ENCODE measurements at regions not wholly inside any gene's neighbourhood (a gene's known extent, or its start where the extent isn't known, plus 50 kb on each side); places are given as distances from the start of the nearest gene placed in this dataset.

DNA sequence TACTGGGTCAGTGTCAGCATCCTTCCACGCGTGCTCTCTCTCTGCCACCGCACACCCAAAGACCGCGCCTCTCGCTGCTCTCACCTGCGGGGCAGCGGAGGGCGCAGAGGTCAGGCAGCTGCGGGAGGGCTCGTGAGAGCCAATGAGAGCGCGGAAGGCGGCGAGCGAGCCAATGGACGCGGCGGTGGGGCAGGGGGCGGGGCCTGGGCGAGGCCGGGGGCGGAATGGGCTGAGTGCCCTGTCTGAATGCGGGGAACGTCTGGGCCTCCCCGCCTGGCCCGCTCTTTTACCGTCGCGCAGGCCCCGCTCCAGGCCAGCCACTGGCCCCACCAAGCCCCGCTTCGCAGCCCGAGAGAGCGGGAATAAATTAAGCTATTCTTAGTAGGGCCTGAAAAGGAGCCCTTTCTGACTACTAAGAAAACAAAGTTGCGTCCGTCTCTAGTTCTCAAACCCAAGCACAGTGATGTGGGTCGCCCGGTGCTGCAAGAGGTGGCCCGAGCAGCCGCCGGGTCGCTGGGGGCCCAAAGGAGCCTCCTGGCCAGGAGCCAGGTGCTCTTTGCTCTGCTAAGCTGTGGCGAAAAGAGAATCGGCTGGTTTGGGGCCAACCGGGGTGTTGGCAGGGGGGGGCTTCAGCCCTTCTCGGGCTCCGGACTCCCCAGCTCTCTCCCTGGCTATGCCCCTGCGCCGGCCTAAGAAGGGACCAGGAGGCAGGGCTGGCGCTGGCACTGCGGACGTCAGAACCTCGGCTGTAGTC lies 81.1 kb upstream of the GLI2 start:
- DNase-seq (ENCODE audit: low read depth, low spot score), result no peak

DNA sequence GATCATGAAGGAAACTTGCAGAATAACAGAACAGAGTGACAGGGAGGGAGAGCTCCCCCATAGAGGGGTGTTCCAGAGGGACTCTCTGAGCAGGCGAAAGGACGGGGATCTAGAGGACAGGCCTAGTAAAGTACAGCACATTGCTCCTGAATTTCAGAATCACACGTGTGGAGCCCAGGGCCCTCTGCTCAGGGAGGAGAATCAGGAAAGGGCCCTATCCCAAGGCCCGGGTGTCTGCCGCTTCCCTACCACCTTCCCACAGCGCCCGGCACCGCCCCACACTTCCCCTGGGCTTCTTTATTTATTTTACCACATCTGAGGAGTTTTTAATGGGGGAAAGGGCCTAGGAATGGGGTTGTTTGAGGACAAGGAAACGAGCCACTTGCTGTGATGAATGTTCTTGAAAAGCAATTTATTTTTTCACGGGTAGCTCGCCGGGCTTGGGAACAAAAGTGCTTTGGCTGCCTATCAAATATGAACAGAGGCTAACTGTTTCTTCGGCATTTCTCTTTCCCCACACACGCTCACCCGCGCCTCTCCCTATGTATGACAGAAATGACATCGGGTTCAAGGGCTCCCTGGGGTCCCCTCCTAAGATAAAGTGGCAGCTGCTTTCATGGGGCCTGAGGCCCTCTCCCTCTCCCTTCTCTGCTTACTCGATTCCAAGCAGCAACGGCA lies 79.3 kb upstream of the GLI2 start:
- no peak for DNase-seq (ENCODE audit: low read depth, low spot score)

DNA sequence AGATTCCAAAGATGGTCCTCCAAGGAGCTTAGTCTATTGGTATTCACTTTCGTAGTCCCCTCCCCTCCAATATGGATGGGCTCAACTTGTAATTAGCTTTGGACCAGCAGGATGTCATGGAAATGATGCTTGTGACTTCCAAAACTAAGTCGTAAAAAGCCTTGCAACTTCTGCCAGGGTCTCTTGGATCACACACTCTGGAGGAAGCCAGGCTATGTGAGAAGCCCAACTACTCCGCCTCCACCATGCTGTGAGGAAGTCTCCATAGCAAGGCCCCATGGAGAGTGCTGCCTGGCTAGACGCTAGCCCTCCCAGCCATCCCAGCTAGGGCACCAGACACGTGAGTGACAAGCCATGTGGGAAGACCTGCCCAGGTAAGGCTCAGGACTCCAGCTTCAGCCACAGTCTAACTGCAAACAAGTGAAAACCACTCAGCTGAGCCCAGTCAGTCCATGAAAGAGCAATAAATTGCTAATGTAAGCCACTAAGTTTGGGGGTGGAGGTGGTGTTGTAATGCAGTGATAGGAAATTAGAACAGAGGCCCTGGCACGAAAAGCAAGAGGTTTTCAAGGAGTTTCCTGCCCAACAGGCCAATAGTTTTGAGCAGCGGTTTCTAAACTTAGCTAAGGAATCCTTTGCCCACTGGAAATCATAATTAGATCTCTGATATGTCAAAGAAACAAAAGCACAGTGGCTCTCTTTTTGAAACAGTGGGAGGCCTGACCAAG lies 77.5 kb upstream of the GLI2 start:
- no peak for DNase-seq (ENCODE audit: low read depth, low spot score)

DNA sequence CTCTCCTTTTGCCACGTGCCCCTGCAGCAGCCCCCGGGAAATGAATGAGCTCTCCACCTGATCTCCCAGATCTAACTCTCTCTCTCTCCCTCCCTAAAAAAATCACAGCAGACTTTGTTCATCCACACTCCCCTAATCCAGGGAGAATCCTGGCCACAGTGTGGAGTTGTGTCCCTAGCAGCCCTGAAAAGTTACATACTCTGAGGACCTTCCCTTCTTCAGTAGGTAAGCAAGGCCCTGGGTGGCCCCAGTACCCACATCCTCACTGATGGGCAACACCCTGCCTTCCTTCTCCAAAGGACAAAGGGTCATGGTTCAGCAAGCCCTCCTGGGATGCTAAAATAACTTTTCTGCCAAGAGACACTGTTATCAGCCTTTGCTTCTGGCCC lies 76.9 kb upstream of the GLI2 start:
- DNase-seq (ENCODE audit: low read depth, low spot score), result no peak

DNA sequence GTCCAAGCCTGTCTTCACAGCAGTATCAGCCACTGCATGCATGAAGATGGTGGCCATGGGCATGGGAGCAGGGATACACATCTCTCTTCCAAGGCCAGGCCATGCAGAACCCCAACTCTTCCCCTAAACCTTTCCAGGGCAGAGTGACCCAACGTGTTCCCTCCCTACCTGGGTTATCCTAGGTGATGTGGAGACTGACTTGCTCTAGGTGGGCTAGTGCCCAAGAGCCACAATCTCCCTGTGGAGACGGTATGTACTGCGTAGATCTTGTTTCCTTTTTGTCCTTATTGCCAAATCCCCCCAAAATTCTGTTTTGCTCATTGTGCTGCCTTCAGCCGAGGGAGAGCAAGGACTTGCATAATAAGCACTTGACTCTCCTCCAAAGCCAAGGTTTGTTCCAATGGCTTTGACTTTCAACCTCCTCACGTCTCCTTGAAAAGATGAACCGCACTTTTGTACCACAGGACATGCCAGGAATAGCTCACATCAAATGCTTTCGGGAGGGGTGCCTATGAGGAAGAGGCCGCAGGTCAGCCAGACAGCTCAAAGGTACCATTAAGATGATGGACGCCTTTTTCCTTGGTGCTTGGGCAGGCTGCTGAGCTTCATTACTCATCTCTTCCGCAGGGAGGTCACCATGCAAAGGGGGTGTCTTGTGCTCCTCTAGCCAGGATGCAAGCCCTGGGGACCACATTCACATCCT lies 76.2 kb upstream of the GLI2 start:
- DNase-seq (ENCODE audit: low read depth, low spot score), result no peak

DNA sequence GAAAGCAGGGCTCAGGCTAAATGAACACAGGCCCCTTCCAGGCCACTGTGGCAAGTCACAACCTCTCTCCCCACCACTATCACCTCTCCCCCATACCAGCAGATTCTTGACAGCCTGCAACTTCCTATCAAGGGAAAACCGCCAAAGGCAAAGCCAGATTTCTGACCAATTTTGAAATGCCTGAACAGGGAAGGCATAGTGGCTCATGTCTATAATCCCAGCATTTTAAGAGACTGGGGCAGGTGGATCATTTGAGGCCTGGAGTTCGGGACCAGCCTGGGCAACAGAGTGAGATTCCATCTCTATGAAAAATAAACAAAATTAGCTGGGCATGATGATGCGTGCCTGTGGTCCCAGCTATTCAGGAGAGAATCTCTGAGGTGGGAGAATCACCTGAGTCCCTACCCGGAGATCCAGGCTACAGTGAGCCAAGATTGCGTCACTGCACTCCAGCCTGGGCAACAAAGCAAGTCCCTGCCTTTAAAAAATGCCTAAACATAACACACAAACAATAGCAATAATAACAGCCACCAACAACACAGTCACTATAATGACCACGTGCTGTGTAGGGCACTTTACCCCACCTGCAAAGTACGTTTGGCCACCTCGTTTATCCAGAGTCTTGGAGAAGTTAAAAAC lies 75.5 kb upstream of the GLI2 start:
- no peak for DNase-seq (ENCODE audit: low read depth, low spot score)

DNA sequence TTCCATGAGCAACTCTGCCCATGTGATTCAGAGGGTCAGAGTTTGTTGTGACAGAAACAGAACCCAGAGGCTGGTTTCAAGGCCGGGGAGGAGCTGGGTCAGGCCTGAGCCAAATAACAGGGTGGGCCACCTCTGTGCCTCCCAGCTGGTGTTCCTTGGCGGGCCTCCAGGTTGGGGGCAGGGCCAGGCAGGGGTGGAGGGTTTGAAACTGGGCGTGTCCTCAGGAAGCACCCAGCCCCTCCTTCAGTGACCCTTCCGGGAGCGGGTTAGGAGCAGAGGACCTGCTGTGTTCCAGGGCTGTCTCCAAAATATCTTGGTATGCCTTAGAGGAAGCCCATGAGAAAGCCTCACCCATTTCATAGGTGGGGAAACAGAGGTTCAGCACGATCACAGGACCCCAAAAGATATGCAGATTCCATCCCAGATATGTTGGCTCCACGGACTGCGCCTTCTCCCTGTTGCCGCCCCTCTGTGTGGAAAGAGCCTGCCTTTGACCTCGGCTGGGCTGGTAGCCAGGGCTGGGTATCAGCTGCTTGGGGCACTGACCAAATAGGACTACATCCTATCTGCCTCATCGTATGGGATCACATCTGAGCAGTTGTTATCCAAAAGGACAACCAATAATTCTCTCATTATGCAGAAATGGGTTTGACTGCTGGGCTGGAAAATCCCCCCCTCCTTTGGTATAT lies 74.8 kb upstream of the GLI2 start:
- DNase-seq (ENCODE audit: low read depth, low spot score), result no peak

DNA sequence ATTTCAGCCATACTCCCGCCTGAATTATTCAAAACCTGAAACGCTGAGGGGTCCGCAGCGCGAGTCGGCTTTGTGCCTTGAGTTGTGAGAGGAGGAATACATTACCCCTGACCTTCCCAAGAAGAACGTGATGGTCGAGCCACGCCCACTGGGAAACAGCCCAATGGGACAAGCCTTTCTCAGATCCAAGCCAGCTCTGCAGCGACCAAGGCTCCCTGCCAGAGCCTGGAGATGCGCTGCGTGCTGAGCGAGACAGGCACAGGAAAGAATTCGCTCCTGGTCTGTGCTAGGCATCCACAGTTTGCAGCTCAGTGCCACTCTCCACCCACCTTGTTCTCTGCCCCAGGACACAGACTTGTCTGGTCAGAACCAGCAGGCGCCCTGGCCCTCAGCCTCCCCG lies 74.1 kb upstream of the GLI2 start:
- no peak for DNase-seq (ENCODE audit: low read depth, low spot score)

DNA sequence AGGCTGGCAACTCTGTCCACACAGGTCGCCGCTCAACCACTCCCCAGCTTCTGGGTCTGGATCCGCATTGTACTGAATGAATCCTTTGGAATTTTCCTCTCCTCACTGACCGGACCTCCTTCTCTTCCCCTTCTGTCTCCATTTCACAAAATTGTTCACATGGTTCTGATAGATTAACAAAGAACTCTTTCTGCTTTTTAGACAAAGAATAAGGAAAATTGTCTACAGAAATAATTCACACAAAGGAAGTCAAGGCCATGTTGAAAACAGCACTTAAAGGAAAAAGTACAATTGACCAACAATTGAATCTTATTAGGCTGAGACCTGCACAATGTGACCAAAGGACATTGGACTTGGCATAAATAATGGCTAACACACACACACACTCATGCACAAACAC lies 73.6 kb upstream of the GLI2 start:
- DNase-seq (ENCODE audit: low read depth, low spot score), result no peak

DNA sequence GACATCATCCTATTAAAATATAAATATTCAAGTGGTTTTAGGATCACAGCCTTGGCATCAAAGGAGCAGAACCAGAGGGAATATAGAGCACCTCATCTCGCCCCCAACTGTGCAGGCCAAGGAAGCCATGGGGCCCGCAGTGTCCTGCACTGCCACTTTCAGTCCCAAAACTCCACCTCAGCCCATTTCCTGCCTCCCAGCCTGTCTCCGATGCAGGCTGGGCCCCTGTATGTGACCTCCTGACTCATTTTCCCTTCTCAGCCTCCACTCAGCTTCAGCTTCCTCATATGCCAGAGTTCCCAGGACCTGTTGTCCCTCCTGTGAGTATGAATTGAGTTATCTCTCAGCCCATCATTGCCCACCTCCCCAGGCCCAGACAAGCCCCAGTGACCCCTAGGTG lies 72.9 kb upstream of the GLI2 start:
- DNase-seq (ENCODE audit: low read depth, low spot score), result no peak

DNA sequence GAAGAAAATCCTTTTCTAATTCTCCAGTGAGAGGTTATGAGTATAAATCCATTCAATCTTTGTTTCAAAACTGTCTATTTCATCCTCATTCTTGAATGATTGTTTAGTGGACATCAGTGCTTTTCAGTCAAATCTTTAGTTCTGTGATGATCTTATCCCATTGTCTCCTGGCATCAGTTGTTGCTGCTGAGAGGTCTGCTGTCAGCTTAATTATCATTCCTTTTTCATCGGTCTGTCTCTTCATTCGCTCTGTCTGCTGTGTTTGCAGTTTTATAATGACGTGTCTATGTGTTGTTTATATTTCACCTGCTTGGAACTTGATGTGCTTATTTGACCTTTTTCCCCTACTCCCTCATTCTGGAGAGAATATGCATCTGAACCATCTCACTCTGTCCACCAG lies 69.2 kb upstream of the GLI2 start:
- no peak for DNase-seq (ENCODE audit: low read depth, low spot score)

DNA sequence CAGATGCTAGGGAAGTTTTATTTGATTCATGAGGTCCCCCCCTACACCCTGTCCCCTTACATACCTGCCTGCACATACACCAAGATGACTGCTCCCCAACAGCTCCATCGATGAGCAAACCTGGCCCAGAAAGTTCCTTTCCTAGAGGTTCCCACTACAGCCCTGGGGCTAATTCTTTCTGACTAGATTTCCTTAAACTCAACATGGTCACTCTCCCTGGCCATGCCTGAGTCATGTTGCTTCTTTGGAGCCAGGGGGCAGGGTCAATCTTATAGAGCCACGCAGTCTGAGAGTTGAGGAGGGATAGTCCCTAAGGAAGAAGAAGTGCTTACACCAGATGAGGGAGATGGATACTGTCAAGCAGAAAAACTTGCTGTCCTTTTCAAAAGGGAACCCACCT lies 67.7 kb upstream of the GLI2 start:
- DNase-seq (ENCODE audit: low read depth, low spot score), result no peak

DNA sequence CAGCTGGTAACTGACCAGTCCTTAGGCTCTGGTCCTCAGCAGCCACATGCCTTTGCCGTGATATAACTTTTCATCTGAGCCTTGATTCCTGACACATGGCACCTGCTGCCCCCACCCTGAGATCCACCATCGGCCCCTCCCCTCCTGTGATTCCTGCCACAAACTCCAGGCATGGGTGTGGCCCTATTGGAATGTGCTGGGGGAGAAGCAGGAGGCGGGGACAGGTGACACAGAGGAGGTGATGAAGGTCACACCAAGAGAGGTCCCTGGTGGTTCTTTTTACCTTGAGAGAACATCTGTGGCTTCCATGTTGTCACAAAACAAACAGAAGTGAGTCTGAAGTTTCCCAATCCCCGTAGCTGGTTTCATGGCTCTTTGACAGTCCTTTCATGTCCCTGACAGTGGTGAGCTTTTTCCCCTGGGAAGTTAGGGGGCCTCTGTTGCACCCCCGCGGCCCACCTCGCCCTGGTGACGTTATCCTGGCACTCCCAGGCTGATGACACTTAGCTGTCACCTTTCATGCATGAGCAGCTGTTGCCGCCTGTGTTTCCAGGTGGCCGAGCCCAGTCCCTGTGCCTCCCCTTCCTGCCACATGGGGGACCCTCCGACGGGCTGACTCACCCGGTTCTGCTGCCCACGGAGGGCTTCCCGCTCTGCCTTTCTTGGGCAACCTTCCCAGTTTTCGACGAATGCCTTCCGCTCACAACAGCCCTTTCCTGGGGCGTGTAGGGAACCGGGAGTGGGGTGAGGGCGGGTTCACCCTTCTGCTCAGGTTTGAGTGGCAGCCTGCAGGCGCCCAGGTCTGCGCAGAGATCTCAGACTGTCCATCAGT lies 66.3 kb upstream of the GLI2 start:
- no peak for DNase-seq (ENCODE audit: low read depth, low spot score)

DNA sequence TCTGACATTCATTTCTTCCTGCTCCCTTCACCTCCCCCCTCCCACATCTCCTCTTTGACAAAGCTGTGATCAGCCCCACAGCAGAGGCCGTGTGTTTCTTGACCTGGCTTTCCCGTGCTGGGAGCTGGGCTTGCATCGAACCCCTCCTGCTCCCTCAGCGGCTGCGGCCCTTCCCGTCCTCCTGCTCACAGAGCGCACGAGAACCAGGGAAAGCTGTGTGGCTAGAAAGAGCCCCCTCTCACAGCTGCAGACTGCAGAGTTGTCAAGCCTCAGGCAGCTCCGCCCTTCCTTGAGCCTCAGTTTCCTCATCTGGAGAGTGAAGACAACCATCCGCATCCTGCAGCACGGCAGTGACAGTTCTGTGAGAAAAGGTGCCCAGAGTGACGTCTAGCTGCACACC lies 65.7 kb upstream of the GLI2 start:
- no peak for DNase-seq (ENCODE audit: low read depth, low spot score)

DNA sequence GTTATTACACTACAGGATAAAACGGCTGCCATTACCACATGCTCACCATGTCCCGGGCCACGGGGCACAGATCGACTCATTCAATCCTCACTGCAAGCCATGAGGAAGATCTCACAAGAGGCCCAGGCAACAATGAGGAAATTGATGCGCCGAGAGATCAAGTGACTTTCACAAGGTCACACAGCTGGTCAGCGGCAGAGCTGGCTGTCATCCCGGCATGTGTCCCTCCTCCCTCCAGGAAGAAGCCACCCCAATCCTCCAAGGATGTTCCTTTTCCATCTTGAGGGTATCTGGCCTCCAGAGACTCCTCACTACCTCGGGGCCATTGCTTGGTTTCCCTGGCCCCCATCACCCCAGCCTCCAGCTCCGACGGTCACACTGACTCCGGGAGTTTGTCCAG lies 65.3 kb upstream of the GLI2 start:
- DNase-seq (ENCODE audit: low read depth, low spot score), result no peak

DNA sequence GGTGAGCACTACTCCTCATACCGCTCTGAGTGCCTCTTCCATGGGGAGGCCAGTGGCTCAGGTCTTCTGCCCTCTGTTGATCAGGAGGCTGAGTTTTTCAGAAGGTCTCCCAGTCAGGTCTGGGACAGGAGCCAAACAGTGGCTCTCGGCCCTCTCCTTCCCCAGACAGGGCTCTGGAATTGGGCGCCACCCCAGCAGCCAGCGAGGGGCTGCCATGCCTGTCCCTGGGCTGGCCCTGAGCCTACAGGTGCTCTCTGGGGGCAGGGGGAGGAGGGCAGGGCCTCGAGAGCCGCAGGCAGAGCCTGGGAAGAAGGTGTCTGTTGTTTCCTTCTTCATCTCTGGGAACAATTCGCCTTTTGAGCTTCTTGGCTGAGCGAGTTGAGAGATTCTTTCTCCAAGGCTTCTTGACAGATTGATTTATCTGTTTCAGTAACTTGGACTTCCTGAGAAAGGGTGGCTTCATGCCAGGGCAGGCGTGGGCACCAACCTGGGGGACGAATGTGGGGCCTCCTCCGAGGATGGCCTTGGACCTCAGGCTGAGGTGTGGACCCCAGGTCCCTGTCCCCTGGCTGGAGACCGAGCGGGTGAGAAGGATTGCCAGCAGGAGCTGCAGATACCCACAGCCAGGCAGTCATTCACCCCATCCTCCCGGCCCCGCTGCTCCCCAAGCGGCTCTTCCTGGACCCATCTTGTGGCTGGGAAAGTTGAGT lies 64.7 kb upstream of the GLI2 start:
- no peak for DNase-seq (ENCODE audit: low read depth, low spot score)

DNA sequence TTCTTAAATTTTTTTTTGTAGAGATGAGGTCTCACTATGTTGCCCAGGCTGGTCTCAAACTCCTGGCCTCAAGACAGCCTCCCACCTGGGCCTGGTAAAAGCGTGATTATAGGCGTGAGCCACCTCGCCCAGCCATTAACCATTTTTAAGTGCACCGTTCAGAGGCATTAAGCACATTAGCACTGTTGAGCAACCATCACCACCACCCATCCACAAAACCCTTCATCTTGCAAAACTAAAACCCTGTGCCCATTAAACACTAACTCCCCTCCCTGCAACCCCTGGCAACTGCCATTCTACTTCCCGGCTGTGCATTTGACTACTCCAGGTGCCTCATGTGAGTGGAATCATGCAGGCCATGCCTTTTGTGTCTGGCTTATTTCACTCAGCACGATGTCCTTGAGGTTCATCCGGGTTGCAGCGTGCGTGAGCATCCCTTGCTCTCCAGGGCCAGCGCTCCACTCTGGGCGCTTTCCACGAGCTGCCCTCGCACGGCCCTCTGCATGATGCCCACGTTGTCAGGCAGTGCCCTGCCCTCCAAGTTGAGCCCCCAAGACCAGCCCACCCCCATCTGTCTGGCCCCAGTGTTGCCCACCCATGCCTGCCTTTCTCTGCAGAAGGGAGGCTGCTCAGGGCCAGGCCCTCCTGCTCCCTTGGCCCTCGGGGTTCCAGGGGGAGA lies 63.0 kb upstream of the GLI2 start:
- DNase-seq (ENCODE audit: low read depth, low spot score), result no peak

DNA sequence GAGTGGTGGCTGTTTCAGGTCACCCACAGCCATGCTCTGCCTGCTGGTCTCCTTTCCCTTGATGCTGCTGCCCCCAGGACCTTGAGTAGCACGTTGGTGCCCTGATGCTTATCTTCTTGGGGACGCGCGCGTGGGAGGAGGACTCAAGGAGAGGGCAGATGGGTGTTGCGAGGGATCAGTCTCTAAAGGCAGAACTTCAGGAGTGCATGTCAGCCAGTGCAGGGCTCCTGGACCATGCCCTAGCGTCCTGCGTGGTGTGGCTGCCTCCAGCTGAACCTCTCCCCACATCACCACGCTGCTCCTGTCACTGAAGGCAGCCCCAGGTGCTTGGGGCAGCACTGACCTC lies 62.5 kb upstream of the GLI2 start:
- DNase-seq (ENCODE audit: low read depth, low spot score), result no peak

DNA sequence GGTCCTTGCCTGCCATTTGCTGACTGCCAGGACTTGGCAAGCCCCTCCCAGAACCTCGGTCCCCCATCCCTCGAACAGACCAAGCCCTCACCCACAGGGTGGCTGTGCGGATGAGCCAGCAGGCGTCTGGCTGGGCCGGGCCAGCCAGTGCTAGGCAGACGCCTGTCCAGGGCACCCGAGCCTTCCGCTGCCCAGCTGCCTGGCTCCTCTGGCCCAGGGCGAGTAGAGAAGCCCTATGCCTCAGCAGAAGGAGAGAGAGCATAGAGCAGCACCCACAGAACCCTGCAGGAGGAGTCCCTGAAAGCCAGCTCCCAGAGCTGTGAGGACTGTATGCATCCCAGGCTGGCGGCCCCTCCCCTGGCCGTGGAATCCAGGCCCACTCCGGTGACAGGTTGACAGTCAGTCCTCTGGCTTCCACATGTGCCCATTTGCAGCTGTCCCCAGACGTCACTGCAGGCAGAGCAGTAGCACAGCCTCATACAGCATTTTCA lies 62.1 kb upstream of the GLI2 start:
- no peak for DNase-seq (ENCODE audit: low read depth, low spot score)
